Activated CD4-positive, alpha-beta T cell treated with anti-CD3 and anti-CD28 coated beads for 24 hours (primary cell): ENCODE measurements at regions not wholly inside any gene's neighbourhood (a gene's known extent, or its start where the extent isn't known, plus 50 kb on each side); places are given as distances from the start of the nearest gene placed in this dataset.
A peak's percentile ranks its signal among the peaks of the same experiment; 100 is the strongest.

Experiments used
- DNase-seq, 2 donors: peaks; one replicate each; pipeline ENCODE4 v3.0.0-alpha.2; 2020; ENCODE audit warnings: low read depth in 2 of 2

- no peak for DNase-seq
Observed at GRCh38 chr2:120515759-120516678, 170.1 kb downstream of the INHBB start.

GRCh38 chr2:120516679-120517314, 170.9 kb downstream of the INHBB start:
- no peak for DNase-seq

DNA sequence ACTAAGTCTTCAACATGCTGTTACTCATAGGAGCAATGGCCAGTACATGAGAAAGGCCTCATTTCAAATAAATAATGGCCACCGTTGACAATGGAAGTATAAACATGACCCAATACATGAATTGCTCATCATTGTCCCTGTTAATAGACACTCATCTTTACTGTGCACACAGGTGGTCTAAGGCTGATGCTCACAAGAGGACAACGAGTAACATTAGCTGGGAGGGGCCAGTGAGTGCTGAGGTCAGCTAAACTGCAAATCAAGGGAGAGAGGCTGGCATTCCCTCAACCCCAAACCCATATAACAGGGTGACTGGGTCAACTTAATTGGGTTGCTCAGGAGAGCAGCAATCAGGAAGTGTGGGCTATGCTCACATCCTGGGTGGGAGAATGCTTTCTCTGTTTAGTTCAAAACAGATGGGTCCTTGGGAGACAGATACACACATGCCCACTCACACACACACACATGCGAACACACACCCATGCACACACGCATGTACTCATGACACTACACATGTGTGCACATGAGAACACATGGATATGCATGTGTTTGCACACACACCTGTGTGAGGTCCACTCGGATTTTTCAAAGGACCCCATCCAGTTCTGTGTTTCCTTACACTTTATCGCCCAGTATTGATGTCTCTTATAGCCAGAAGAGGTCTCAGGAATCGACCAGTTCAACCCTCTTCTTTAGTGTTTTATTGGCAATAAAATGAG, 172.0 kb downstream of the INHBB start:
- no peak for DNase-seq

DNA sequence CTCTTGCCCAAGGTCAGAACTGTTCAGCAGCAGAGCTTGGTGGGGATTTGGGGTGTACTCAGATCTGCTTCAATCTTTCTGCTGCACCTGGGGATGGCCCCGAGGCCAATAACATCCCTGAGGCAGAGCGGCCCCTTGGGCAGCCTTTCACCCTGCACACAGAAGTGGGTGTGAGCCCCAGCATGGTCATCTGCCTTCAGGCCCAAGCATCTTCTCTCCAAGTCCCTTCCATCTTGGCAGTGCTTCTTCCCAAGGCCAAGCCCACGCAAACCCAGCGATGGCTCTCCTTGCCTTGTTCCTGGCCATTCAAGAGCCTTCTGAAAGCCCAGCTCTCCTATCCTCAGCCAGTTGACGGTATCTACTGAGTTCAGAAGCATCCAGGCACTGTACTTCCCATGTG, 172.9 kb downstream of the INHBB start:
- no peak for DNase-seq

GRCh38 chr2:120519469-120519868, 173.5 kb downstream of the INHBB start:
- DNase-seq, result no peak

DNA sequence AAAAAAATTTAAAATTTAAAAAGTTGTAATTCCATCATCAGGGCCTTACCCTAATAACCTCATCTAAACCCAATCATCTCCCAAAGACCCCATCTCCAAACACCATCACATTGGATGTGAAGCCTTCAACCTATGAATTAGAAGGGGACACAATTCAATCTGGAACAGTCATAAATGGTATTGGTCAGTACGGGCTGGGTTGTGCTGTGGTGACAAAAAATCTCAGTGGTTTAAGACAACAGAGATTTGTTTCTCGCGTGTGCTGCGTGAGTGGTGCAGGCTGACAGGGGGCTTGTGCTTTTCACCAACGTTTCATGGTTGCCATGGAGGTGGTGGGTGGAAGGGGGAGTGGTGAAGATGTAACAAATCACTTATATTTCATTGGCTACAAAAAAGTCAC, 174.5 kb downstream of the INHBB start:
- DNase-seq, result no peak

DNA sequence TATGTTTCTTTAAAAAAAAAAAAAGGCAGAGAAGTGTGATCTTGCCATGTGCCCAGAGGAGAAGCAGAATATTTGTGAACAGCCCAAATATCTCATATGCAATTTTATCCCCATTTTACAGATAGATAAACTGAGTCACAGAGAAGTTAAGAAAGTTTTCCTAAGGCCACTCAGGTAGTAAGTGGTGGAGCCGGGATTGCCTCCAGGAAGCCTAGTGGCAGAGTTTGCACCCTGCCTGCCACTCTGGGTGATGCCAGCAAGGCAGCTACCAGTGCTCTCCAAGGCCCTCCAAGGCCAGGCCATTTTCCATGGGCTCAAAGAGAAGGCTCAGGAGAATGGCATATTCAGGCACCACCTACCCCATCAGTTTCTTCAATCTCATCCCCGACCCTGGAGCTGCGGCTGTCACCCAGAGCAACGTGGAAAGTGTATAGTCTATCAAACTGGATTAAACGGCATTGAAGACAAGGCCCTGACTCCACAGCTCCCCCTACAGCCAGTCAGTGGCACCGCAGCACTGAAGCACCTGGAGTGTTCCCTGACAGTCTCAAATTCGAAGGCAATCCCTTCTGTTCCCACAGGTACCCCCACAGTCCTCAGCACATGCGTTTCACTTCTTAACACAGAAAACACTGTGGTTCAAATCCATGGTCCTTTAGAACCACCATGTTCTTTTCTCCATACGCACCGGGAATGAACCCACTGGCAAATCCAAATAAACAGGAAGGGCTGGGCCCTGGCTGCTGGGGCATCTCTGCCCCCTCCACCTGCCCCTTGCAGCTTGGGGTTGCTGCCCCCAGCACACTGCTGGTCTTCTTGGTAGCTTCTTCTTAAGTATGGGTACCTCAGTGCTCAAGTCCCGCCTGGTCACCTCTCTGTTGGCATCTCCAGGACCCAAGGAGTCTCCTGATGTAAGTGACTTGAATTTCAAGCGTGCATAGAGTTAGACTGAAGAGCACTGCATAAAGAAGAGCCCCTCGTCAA, 175.3 kb downstream of the INHBB start:
- peak in 1 of 2 donors; percentile 11 for DNase-seq

- DNase-seq, result no peak
Observed at GRCh38 chr2:120522151-120522751, 176.3 kb downstream of the INHBB start.

- no peak for DNase-seq
Observed at GRCh38 chr2:120523766-120524165, 177.8 kb downstream of the INHBB start.

- DNase-seq, result no peak
Observed at GRCh38 chr2:120524174-120524573, 178.2 kb downstream of the INHBB start.

DNA sequence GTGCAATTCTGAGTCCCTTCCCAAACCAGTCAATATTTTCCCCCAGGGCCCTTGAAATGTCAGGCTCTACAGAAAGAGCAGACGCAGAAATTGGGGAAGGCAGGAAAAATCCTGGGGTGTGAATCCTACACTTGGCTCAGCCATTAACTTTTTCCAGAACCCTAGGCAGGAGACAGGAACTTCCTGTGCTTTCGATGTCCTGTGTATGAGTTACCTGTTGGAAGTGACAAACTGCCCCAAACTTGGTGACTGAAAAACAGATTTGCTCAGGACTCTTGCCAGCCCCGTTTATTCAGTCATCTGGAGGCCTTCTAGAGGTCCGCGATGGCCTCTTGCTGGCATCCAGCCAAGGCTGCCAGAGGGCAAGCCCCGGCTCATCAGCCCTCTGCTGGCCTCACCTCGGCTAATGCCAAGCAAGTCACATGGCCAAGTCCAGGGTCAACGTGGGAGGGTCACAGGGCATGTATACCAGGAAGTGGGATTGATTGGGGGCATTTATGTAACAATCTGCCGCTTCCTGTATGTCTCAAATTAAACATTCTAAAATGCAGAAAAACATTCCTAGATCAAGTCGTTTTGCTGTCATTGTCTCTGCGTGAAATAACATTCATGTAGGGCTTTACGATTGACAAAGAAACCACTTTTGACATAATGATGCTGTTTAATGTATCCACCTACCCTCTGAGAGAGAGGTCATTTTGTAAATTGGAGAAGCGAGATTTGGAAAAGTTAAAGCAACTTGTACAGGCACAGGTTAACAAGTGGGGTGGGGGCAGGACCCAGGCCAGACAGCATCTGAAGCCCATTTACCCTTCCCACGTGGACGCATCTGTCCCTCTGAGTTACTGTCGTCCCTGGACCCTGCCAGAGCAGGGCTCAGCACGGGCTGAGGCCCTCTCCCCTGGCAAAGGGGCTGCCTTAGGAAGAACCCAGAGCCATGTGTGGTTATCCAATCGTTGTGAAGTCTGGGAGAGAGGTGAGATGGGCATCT, 179.4 kb downstream of the INHBB start:
- no peak for DNase-seq

DNA sequence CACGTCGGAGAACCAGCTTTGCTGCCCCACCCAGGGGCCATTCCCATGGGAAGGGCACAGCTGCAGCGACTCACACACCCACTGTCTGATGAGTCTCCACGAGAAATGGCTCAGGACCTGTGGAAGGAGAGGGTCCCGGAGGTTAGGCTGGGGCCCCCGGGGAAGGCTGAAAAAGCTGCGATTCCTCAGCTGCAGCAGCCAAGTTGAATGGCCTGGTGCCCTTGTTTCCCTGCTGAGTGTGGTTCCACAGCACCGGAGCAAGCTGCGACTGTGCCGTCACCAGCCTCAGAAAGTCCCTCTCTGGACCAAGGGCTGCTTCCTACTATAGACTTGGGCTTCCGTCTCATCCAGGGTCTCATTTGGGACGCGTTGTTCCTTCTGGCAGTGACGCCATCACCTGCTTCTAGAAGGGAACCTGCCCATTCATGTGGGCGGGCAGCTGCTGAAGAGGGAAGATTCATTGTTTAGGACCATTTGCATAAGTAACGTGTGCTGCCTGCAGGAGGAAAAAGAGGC, 180.2 kb downstream of the INHBB start:
- no peak for DNase-seq

GRCh38 chr2:120526997-120527945, 181.3 kb downstream of the INHBB start:
- no peak for DNase-seq

DNA sequence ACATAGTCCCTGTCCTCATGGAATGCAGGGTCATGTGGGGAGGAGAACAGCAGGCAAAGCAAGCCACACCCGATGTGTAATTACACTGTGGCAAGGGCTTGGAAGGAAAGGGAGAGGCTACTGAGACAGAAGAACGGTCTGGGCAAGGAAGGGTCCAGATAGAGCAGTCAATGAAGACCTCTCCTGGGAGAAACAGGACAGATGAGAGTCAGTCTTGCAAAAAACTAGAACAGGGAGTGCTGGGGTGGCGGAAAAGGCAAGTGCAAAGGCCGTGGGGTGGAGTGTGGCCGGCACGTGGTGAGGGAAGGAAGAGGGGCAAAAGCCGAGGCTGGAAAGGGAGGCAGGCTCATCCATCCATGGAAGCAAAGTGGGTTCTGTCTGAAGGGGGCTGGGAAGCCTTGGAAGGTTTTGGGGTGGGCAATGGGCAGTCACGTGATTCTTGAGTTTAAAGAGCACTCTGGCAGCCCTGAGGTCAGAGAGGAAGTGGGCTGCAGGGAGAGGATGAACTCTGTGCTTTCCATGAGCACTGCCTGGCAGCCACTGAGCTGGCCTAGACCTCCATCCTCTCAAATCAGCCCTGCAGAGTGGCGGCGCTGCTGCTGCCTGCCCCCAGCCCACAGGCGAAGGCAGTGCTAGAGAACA, 182.2 kb downstream of the INHBB start:
- DNase-seq, result no peak

DNA sequence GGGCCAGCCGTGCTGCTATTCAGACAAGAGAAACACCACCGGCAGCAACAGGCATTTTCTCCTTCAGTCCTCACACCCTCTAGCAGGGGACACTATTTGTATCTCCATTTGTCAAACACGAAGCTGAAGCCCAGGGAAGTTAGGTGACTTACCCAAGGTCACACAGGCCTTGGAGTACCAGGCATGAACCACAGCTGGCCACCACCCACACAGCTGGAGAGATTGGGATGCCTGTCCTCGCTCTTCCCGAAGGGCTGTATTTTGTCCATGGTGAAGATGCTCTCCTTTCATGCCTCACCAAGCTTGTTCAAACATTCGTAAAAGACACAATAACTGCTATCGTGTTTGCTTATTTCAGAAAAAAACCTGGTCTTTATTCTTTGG, 182.7 kb downstream of the INHBB start:
- no peak for DNase-seq

DNA sequence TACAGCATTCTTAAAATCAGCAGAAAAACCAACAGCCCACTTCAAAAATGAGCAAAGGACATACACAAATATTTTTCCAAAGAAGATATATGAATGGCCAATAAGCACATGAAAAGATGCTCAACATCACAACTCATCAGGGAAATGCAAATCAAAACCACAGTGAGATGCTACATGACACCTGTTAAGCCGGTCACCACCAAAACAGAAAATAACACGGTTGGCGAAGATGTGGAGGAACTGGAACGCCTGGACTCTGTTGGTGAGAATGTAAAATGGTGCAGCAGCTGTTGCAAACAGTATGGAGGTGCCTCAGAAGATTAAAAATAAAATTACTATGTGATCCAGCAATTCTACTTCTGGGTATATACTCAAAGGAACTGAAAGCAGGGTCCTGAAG, 184.8 kb downstream of the INHBB start:
- no peak for DNase-seq

- no peak for DNase-seq
Observed at GRCh38 chr2:120531365-120531764, 185.4 kb downstream of the INHBB start.
